GM21619 (cell line): ENCODE measurements at regions not wholly inside any gene's neighbourhood (a gene's known extent, or its start where the extent isn't known, plus 50 kb on each side); places are given as distances from the start of the nearest gene placed in this dataset.
"Not testable (repeated sequence)": the region's sequence is repeated elsewhere in the genome, so short reads cannot be mapped to it uniquely, and the experiment has no call there.

ENCODE experiments used
- ATAC-seq: cut with Tn5 transposase; IDR thresholded peaks from one replicate; pipeline ENCODE4 v1.9.1; 2021; ENCODE audit not compliant: unreplicated experiment

GRCh38 chr5:118311103-118311819 is 677.1 kb downstream of the DTWD2 start:
- no peak for ATAC-seq

DNA sequence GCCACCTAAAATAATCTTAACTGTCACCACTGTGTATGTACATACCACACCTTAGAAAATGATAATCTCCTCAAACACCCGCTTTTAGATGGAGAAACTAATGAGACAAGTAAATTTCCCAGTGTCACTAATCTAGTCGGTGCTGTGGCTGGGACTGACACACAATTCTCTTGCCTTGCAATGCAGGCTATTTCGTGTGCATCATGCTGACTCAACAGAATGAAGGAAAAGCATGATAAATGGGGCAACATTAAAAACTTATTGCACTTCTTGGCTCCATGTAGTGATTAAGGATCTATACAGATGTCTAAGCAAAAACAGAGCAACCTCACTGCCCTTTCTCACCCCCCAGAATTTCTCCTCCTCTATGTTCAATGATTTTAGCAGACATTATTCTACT is 677.9 kb downstream of the DTWD2 start:
- no peak for ATAC-seq

- no peak for ATAC-seq
These were observed 685.1 kb downstream of the DTWD2 start for GRCh38 chr5:118303296-118303695.

DNA sequence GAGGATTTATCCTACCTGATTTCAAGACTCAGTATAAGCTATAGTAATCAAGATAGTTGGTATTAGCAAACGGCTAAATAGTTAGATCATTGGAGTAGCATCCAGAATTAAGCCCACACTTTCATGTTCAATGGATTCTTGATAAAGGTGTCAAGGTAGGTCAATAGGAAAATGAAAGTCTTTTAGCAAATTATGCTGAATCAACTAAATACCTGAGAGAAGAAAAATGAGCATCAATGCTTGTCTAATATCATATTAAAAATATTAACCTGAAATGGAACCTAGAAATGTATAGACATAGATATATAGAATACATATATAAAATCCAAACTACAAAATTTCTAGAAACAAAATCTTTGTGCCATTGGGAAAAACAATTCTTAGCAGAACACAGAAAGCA is 685.6 kb downstream of the DTWD2 start:
- no peak for ATAC-seq

- ATAC-seq = no peak
These were observed 686.7 kb downstream of the DTWD2 start for GRCh38 chr5:118301696-118302095.

DNA sequence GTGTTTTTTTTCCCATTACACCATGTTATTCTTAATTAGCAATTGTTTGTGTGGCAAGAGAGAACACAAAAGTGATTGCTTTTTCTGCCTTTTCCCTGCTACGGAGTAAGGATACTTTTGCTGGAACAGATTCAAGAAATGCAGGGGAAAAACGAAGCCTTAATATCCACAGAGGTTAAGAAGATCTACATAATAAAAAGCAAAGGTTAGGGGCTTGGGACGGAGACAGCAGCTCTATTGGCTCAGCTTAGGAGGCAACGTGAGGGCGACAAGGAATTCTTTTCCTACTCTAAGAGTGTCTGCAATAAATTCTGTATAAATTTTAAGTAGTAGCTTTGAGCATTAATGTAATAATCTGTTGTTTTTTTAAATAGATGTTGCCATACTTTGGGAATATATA is 693.3 kb downstream of the DTWD2 start:
- ATAC-seq = no peak

GRCh38 chr5:118293378-118293777 is 695.0 kb downstream of the DTWD2 start:
- ATAC-seq = no peak

DNA sequence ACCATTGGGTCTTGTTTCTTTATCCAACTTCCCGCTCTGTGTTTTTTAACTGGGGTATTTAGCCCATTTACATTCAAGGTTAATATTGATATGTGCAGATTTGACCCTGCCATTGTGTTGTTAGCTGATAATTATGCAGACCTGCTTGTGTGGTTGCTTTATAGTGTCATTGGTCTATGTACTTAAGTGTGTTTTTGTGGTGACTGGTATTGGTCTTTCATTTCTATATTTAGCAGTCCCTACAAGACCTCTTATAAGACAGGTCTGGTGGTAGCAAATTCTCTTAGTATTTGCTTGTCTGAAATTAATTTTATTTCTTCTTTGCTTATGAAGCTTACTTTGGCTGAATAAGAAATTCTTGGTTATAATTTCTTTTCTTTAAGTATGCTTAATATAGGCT is 698.1 kb downstream of the DTWD2 start:
- ATAC-seq = no peak

DNA sequence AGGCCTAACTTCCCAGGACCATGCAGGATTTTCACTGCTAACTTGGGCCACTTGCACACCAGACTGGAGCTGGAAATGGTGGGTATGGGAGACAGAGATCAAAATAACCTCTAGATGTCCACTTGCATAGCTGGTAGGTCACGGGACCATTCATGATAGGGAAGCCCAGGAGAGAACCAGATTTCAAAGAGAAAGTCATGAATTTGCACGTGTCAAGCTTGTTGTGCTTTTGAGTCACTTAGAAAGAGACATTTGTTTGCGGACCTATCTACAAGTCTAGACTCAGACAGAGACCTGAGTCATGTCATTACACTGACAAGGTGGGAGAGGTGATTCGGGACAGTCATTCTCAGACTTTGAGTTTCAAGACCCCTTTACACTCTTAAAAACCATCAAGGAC is 704.1 kb downstream of the DTWD2 start:
- not testable (repeated sequence) for ATAC-seq

GRCh38 chr5:118282480-118283038 is 705.8 kb downstream of the DTWD2 start:
- not testable (repeated sequence) for ATAC-seq

DNA sequence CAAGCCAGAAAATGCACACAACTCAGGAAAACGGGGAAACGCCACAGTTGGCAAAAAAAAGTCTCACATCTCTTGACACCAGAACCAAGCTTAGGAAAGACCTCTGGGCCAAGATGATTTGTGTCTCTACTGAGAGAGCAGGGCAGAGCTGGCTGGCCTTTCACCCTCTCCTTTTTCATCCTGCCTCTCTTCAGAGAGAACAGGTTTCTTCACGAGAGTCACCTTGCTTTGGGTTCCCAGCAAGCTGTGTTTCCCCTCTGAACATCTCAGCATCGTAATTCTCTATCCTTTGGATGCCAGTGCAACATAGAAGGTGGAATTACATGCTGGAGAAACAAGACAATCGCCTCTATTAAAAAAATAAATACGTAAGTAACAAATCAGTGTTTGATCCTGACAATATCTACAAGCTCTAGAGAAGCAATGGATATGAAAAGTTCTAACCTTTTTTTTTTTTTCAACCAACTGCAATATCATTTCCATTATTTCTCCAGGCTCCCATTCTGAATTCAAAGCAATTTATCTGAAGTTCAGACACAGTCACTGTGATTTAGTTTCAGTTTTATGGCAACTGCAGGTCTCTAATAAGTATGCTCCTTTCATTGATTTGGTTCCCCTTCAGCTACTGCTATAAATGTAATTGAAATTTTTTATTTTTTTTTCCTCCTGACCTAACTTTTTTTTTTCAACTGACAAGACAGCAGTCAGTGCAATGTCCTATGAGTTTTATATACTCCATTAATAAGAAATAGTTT is 708.6 kb downstream of the DTWD2 start:
- ATAC-seq = no peak

DNA sequence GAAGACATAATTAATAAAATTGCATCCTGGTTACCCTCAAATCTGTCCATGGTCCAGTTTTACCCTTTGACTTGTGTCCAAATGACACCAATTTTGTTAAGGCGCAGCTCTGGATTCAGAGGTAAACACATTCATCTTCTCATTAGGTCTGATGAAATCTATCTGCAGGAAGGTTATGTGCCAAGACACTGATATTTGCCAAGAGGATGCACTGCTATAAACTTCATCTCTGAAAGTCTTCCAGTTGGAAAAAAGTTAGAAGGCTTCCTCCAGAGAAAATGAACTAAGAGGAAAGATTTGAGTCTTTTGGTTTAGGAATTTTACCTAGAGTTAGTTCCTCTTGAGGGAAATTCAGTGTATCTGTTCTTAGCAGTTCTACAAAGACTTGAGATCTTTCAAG is 717.8 kb downstream of the DTWD2 start:
- no peak for ATAC-seq

GRCh38 chr5:118258223-118258622 is 730.1 kb downstream of the DTWD2 start:
- ATAC-seq = no peak

- ATAC-seq = no peak
These were observed 731.3 kb downstream of the DTWD2 start for GRCh38 chr5:118257066-118257465.

DNA sequence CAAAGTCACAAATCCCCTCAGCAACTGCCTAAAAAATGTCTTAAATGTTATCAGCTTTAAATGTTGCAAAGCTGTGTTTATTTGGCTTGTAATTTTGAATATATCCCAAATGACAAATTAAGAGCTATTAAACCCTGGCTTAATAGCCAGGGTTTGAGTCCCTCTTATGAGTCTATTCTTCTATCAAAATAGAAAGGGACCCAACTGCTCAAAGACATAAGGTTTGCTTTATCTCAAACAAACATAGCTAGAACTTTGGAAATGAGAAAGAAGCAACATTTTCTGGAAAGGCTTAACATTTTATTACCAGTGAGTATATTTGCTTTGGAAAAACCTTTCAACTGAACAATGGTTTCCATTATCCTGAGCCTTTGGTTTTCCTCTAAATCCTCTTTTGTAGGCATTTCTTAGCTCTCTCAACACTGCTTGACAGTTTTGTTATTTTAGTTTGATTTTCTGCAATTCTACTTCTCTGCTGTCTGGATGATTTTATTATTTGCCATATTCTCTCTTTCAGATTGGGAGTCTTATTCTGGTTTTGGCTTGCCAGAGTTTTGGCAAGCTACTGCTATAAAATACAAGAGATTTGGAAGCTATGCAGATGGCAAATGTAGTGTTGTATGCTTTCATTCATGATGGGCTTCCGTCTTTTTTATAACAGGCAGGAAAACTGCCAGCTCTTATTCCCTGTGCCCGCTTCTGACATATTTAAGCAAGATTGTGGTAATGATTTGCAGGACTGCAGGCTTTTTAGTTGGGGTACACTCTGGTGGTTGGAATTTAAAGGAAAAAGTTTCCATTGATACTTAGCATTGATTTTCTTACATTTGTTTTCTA is 734.9 kb downstream of the DTWD2 start:
- no peak for ATAC-seq

GRCh38 chr5:118249386-118249785 is 739.0 kb downstream of the DTWD2 start:
- no peak for ATAC-seq

GRCh38 chr5:118247458-118247857 is 740.9 kb downstream of the DTWD2 start:
- ATAC-seq = no peak

GRCh38 chr5:118243613-118244012 is 744.7 kb downstream of the DTWD2 start:
- no peak for ATAC-seq

DNA sequence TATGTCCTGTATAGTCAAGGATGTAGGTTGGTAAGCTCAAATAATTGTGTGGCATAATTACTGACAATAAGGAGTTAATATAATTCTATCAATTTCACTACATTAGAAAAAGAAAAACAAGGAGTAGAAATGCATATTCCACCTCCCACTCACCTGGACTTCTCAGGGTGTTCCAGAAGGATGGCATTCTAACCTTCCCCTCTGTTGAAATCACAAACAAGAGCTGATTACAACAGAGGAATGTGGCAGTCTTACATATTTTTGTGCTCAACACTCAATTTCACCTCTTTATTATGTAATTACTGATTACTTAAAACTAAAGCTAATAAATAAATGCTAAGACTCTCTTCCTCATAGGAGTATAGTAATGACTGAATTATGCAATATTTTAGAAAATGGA is 745.3 kb downstream of the DTWD2 start:
- no peak for ATAC-seq

DNA sequence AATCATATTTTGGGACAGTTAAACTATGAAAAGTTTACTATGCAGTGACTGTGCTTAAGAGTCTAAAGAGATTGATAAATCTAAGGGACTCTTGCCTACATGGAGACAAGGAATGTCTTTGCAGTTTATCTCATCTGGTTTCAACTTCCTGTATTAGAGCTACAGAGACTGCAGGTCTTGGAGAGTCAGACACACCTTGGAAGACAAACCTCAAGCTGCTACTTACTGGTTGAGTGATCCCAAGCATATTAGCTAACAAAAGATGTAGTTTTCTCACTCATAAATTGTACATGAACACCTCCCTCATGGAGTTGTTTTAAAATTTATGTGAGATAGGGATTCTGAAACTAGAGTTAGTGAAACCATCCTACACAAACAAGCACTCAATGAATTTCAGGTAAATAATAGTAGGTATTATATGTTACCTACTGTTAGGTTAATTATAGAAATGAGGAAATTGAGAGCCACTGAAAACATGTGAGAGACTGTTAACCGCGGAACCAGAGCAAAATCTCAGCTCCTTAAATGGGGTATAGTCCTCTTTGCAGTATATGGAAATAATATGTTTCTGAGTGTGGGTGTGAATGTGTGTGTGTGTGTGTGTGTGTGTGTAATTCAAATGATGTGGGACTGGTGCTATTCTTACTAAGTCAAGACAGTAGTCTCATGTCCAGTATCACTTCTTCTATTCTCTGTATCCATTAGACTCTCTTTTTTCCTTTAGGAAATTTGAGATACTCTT is 752.1 kb downstream of the DTWD2 start:
- no peak for ATAC-seq

DNA sequence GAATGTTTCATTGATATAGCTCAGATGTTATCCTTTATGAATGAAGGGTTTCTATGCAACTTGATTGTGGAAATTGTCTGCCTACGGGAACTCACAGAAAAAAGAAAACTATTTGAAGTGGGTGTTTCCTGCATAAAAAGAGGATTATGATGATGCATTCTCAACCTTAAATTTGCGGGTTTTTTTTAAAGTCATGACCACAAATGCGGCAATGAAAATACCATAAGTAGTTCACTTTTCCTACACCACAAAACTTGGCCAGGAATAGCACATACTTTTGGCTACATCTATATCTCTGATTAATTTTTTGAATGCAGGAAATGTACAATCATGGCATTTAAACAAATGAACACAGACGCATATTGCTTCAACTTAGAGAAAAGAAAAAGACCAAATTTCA is 754.7 kb downstream of the DTWD2 start:
- no peak for ATAC-seq
